CD14-positive monocyte (primary cell): ENCODE measurements at regions not wholly inside any gene's neighbourhood (a gene's known extent, or its start where the extent isn't known, plus 50 kb on each side); places are given as distances from the start of the nearest gene placed in this dataset.

ENCODE experiments used
- DNase-seq, 3 donors: peaks; one replicate each; pipeline ENCODE4 v3.0.0-alpha.2; 2011 to 2022
- H2AFZ ChIP-seq: 2 replicates; pipeline ENCODE4 v1.6.0; 2012; ENCODE audit warnings: mild to moderate bottlenecking, low read depth, low read length, inconsistent platforms; ENCODE audit not compliant: insufficient read depth, poor library complexity, severe bottlenecking
- H3K27ac ChIP-seq, 2 donors: 1 replicate in 1 of 2; 2 replicates in 1 of 2; pipeline ENCODE4 v1.5.1; 2012 to 2013; ENCODE audit warnings: low read length in 2 of 2, control low read depth in 1 of 2, inconsistent platforms in 1 of 2, low read depth in 1 of 2, mild to moderate bottlenecking in 1 of 2
- H3K27me3 ChIP-seq, 2 donors: one replicate each; pipeline versions ENCODE4 v1.6.0 to v1.6.1; 2011 to 2013; ENCODE audit warnings: low read length in 2 of 2; ENCODE audit not compliant: control insufficient read depth in 2 of 2, insufficient read depth in 2 of 2
- H3K36me3 ChIP-seq, 2 donors: replicated peaks in 1 of 2; 1 replicate in 1 of 2; 2 replicates in 1 of 2; pipeline versions ENCODE4 v1.5.1 to v1.6.1; 2012 to 2013; ENCODE audit warnings: low read length in 2 of 2, control low read depth in 1 of 2, inconsistent platforms in 1 of 2, mild to moderate bottlenecking in 1 of 2; ENCODE audit not compliant: insufficient read depth in 2 of 2, control insufficient read depth in 1 of 2
- H3K4me1 ChIP-seq, 2 donors: 1 replicate in 1 of 2; 2 replicates in 1 of 2; pipeline versions ENCODE4 v1.5.1 to v1.6.1; 2012 to 2013; ENCODE audit warnings: low read length in 2 of 2, control low read depth in 1 of 2, inconsistent platforms in 1 of 2, mild to moderate bottlenecking in 1 of 2, moderate library complexity in 1 of 2; ENCODE audit not compliant: insufficient read depth in 2 of 2, control insufficient read depth in 1 of 2
- H3K4me2 ChIP-seq: replicated peaks from 2 replicates; pipeline ENCODE3; 2012; ENCODE audit warnings: low read length, moderate library complexity, mild to moderate bottlenecking; ENCODE audit not compliant: poor library complexity, severe bottlenecking; ENCODE audit errors: extremely low read depth
- H3K4me3 ChIP-seq, 3 experiments: fragments of 200-600 bp in 1 of 3; sonication (generic) in 1 of 3; replicated peaks in 1 of 3; 1 replicate in 2 of 3; 2 replicates in 1 of 3; pipeline ENCODE4 v1.5.1; 2011 to 2013; ENCODE audit warnings: low read length in 3 of 3, mild to moderate bottlenecking in 3 of 3, control low read depth in 2 of 3, low read depth in 2 of 3, inconsistent platforms in 1 of 3, moderate library complexity in 1 of 3
- H3K79me2 ChIP-seq: 2 replicates; pipeline ENCODE4 v1.6.0; 2012; ENCODE audit warnings: mild to moderate bottlenecking, control low read depth, inconsistent platforms, low read length, moderate library complexity; ENCODE audit not compliant: insufficient read depth
- H3K9ac ChIP-seq: 2 replicates; pipeline ENCODE4 v1.6.0; 2017; ENCODE audit warnings: low read length, mild to moderate bottlenecking; ENCODE audit not compliant: insufficient read depth, poor library complexity, severe bottlenecking
- H3K9me3 ChIP-seq, 2 donors: replicated peaks in 1 of 2; 1 replicate in 1 of 2; 2 replicates in 1 of 2; pipeline versions ENCODE4 v1.5.1 to v1.6.1; 2012 to 2013; ENCODE audit warnings: low read length in 2 of 2, control low read depth in 1 of 2; ENCODE audit not compliant: control insufficient read depth in 1 of 2, insufficient read depth in 1 of 2
- H4K20me1 ChIP-seq: 2 replicates; pipeline ENCODE4 v1.6.0; 2012; ENCODE audit warnings: mild to moderate bottlenecking, low read length, control low read depth, moderate library complexity; ENCODE audit not compliant: insufficient read depth
- H3K27ac Mint-ChIP-seq, 7 donors: one replicate each; pipeline ENCODE4 v1.8.0; 2020; ENCODE audit warnings: mild to moderate bottlenecking in 7 of 7, mixed read lengths in 7 of 7, moderate library complexity in 6 of 7, inconsistent platforms in 2 of 7
- H3K27me3 Mint-ChIP-seq, 3 donors: one replicate each; pipeline ENCODE4 v1.8.0; 2021 to 2022; ENCODE audit warnings: low read depth in 3 of 3, mild to moderate bottlenecking in 3 of 3, mixed read lengths in 3 of 3, moderate library complexity in 3 of 3, inconsistent platforms in 1 of 3
- H3K36me3 Mint-ChIP-seq, 2 donors: one replicate each; pipeline ENCODE4 v1.8.0; 2020; ENCODE audit warnings: mixed read lengths in 2 of 2, inconsistent platforms in 1 of 2, mild to moderate bottlenecking in 1 of 2
- H3K4me1 Mint-ChIP-seq: one replicate; pipeline ENCODE4 v1.8.0; 2020; ENCODE audit warnings: mild to moderate bottlenecking, mixed read lengths
- H3K4me3 Mint-ChIP-seq, 2 donors: one replicate each; pipeline ENCODE4 v1.8.0; 2020; ENCODE audit warnings: mild to moderate bottlenecking in 2 of 2, mixed read lengths in 2 of 2, moderate library complexity in 1 of 2
- H3K9me3 Mint-ChIP-seq, 7 donors: one replicate each; pipeline ENCODE4 v1.8.0; 2020 to 2022; ENCODE audit warnings: mixed read lengths in 7 of 7, mild to moderate bottlenecking in 6 of 7, moderate library complexity in 6 of 7, inconsistent platforms in 2 of 7
- WGBS: methylation state at CpG from one replicate; pipeline ENCODE4 v1.1.5; 2013; ENCODE audit warnings: missing lambda C conversion rate; ENCODE audit not compliant: insufficient coverage; 5-methylcytosine and 5-hydroxymethylcytosine counted together
- intact Hi-C, 2 donors: fragments of 100-400 bp; cut with micrococcal nuclease; formaldehyde crosslinking; loops; one replicate each; pipeline versions ENCODE4 v1.15.0 to v1.15.1; 2023
- TF ChIP-seq, protein P1 (sequence below): fragments of 200-600 bp; IDR thresholded peaks from one replicate; pipeline ENCODE4 v1.8.0; 2022; ENCODE audit warnings: antibody characterized with exemption, mild to moderate bottlenecking

- Mint-ChIP-seq H3K4me3 (no peak overlapping the region), H3K27ac (no peak overlapping the region), H3K36me3 (no peaks in the 10 kb centered on the region), H3K4me1 (no peaks in the 10 kb centered on the region), H3K27me3 (no peaks in the 10 kb centered on the region), H3K9me3 (no peaks in the 10 kb centered on the region)
- H3K4me2 ChIP-seq: no peak overlapping the region
- H3K9ac ChIP-seq: no peak overlapping the region
- H4K20me1 ChIP-seq: no peaks in the 10 kb centered on the region
- H3K4me1 ChIP-seq: no peaks in the 10 kb centered on the region
- DNase-seq: no peak
- H2AFZ ChIP-seq: no peak overlapping the region
- H3K27me3 ChIP-seq: no peaks in the 10 kb centered on the region
- intact Hi-C loops: no loop called here
- no peak overlapping the region for H3K27ac ChIP-seq
- no peak overlapping the region for H3K4me3 ChIP-seq
- no CpG with 5 or more reads among the region's 3 CpGs for WGBS
- H3K36me3 ChIP-seq: no peaks in the 10 kb centered on the region
- no peaks in the 10 kb centered on the region for H3K9me3 ChIP-seq
- no peaks in the 10 kb centered on the region for H3K79me2 ChIP-seq
- TF ChIP-seq, protein P1, sequence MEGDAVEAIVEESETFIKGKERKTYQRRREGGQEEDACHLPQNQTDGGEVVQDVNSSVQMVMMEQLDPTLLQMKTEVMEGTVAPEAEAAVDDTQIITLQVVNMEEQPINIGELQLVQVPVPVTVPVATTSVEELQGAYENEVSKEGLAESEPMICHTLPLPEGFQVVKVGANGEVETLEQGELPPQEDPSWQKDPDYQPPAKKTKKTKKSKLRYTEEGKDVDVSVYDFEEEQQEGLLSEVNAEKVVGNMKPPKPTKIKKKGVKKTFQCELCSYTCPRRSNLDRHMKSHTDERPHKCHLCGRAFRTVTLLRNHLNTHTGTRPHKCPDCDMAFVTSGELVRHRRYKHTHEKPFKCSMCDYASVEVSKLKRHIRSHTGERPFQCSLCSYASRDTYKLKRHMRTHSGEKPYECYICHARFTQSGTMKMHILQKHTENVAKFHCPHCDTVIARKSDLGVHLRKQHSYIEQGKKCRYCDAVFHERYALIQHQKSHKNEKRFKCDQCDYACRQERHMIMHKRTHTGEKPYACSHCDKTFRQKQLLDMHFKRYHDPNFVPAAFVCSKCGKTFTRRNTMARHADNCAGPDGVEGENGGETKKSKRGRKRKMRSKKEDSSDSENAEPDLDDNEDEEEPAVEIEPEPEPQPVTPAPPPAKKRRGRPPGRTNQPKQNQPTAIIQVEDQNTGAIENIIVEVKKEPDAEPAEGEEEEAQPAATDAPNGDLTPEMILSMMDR: no peak
These were observed 627.7 kb upstream of the AGTR1 start for GRCh38 chr3:148070041-148070440.

DNA sequence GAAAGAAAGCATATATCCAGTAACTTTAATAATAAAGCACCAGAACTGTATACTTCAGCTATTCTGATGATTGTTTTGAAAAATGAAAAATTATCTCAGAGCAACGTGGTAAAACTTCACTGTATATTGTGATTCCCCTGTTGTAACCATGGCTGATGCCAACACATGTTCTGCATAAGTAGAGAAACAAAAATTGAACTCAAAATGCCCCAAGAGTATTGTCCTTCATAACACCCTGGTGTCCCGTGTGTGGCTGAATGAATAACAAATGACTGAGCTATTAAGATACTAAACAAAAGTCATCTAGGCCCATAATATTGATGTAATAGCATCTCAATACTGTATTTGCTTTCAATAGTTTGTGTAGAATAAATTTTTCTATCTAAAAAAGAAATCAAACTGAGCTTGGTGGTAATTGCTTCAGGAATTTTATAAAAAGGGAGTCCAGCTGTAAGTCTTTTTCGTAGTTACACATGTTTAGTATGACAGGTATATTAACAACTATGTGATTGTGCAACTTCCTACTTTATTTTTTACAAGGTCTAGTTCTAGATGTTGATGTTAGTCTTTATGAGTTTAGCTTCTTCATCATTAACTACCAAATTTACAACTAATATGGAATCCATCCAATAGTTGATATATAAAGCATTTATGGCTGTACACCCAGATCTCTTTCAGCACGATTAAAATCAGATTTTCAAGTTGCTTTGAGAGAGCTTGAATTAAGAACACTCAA lies 623.8 kb upstream of the AGTR1 start:
- Histone ChIP-seq H3K4me1 (no peaks in the 10 kb centered on the region), H4K20me1 (no peaks in the 10 kb centered on the region), H2AFZ (no peak overlapping the region), H3K4me2 (no peak overlapping the region), H3K9ac (no peak overlapping the region), H3K36me3 (no peaks in the 10 kb centered on the region), H3K27ac (no peak overlapping the region), H3K27me3 (no peaks in the 10 kb centered on the region), H3K79me2 (no peaks in the 10 kb centered on the region), H3K9me3 (no peaks in the 10 kb centered on the region), H3K4me3 (no peak overlapping the region)
- Mint-ChIP-seq H3K4me3 (no peak overlapping the region), H3K27ac (no peak overlapping the region), H3K36me3 (no peaks in the 10 kb centered on the region), H3K4me1 (no peaks in the 10 kb centered on the region), H3K27me3 (peaks cover 0 to 2% (median 0%) of the 10 kb centered on the region in 3 donors), H3K9me3 (no peaks in the 10 kb centered on the region)
- DNase-seq: no peak
- intact Hi-C loops: no loop called here
- WGBS: no CpG with 5 or more reads among the region's 4 CpGs
- TF ChIP-seq, protein P1: no peak
